HG03064 (cell line): ENCODE measurements at regions not wholly inside any gene's neighbourhood (a gene's known extent, or its start where the extent isn't known, plus 50 kb on each side); places are given as distances from the start of the nearest gene placed in this dataset.

ENCODE experiments used
- ATAC-seq: cut with Tn5 transposase; IDR thresholded peaks from one replicate; pipeline ENCODE4 v1.9.1; 2021; ENCODE audit warnings: low read depth; ENCODE audit not compliant: unreplicated experiment

DNA sequence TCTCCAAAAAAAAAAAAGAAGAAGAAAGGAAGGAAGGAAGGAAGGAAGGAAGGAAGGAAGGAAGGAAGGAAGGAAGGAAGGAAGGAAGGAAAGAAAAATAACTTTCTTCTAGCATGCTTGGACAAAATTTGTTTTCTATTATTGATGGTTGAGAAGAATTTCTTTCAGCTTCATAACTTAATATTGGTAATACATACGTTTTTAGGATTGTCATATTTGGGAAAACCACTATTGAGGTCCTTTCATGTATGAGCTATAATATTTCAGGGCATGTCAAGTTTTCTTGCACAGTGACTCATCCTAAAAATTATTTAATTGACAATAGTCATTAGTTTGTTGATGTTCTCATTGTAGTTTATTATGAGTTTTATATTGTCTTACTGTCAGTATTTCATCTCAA is 66.4 kb upstream of the PKDCC start:
- ATAC-seq: no peak

- ATAC-seq: no peak
Measured at GRCh38 chr2:41985573-41986095, 62.2 kb upstream of the PKDCC start.

DNA sequence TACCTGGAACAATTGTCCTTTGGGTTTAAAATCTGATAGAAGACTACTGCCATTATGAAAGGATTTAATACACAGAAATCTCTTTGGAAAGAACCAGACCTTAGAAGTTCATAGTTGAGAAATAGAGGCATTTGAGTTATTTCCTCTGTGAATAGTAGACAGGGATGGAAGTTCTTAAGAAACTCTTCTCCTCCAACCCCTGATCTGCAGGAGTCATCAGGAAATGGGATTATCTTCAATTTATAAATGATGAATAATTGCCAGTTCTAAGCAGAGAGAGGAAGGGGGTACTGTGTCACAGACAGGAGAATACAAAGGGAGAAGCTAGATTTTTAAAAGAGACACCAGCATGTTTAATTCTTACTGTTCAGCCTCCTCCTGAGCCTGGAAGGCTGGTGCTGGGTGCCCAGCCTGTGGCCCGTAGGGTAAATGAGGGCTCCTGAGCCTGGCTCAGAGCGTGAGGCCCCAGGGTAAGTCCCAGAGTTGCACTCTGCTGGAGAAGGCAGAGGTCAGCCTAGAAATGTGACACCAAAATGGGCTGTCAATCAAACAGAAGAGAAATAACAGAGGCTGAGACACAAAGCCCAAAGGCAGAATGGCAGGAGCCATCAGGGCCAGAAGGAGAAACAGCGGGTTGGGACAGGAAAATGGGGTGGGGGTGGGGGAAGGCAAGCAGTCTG is 58.2 kb upstream of the PKDCC start:
- ATAC-seq: no peak

GRCh38 chr2:41990245-41990644 is 57.6 kb upstream of the PKDCC start:
- no peak for ATAC-seq

DNA sequence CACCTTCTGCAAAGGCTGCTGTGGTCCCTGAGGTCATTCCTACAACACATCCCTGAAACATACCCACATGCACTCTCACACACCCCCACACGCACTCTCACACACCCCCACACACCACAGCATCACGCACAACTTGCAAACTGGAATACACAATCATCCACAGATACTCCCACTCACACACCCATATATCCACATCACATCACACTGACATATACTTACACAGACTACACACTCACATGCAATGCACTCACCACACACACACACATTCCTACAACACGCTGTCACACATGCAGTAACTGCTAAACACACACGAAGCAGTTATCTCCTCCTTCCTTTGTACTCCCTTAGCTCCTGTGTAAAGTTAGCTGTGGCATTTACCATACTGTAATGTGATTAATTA is 57.1 kb upstream of the PKDCC start:
- no peak for ATAC-seq

GRCh38 chr2:41992056-41992642 is 55.7 kb upstream of the PKDCC start:
- no peak for ATAC-seq

GRCh38 chr2:41992671-41993434 is 55.0 kb upstream of the PKDCC start:
- ATAC-seq: no peak

- ATAC-seq: no peak
Measured at GRCh38 chr2:41993435-41993925, 54.3 kb upstream of the PKDCC start.

DNA sequence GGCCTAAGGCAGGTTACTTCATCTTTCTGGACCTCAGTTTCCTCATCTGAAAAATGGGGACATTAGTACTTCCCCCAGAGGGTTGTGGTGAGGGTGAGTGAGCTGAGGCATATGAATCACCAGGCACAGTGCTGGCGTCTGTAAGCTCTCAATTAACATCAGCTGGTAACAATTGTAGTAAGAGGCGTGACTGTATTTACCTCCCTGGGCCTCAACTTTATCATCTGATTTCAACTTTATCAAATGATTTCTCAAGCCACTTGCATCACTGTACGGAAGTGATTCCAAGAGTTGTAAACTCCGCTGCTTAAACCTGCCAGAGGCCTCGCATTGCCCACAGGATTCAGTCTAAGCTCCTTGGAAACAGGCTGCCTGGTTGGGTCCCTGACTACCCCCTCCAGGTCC is 53.6 kb upstream of the PKDCC start:
- no peak for ATAC-seq

GRCh38 chr2:41994661-41995060 is 53.2 kb upstream of the PKDCC start:
- no peak for ATAC-seq

- ATAC-seq: no peak
Measured at GRCh38 chr2:41997561-41997960, 50.3 kb upstream of the PKDCC start.
